Endodermal cell (in vitro differentiated cells): ENCODE measurements at regions not wholly inside any gene's neighbourhood (a gene's known extent, or its start where the extent isn't known, plus 50 kb on each side); places are given as distances from the start of the nearest gene placed in this dataset.

Experiments
- DNase-seq: peaks from one replicate; pipeline ENCODE4 v3.0.0-alpha.2; 2017
- H3K27ac ChIP-seq: 2 replicates; pipeline ENCODE4 v1.5.1; 2013; ENCODE audit warnings: mild to moderate bottlenecking, low read depth, low read length, moderate library complexity
- H3K27me3 ChIP-seq: 2 replicates; pipeline ENCODE4 v1.6.1; 2013; ENCODE audit warnings: mild to moderate bottlenecking, low read length, moderate library complexity; ENCODE audit not compliant: insufficient read depth, control insufficient read depth, poor library complexity, severe bottlenecking
- H3K36me3 ChIP-seq: 2 replicates; pipeline ENCODE4 v1.7.0; 2013; ENCODE audit warnings: mild to moderate bottlenecking, low read length, moderate library complexity; ENCODE audit not compliant: control insufficient read depth, insufficient read depth
- H3K4me1 ChIP-seq: one replicate; pipeline ENCODE4 v1.7.0; 2013; ENCODE audit warnings: low read length; ENCODE audit not compliant: control insufficient read depth, insufficient read depth
- H3K4me3 ChIP-seq: 2 replicates; pipeline ENCODE4 v1.5.1; 2013; ENCODE audit warnings: mild to moderate bottlenecking, low read length, moderate library complexity
- H3K9ac ChIP-seq: 2 replicates; pipeline ENCODE4 v1.6.1; 2013; ENCODE audit warnings: mild to moderate bottlenecking, low read length, moderate library complexity; ENCODE audit not compliant: poor library complexity, severe bottlenecking; ENCODE audit errors: extremely low read depth
- H3K9me3 ChIP-seq: 2 replicates; pipeline ENCODE4 v1.6.1; 2013; ENCODE audit warnings: mild to moderate bottlenecking, low read length, moderate library complexity; ENCODE audit not compliant: control insufficient read depth
- H3K27ac Mint-ChIP-seq: 2 replicates; pipeline ENCODE4 v1.8.0; 2020; ENCODE audit warnings: mixed read lengths
- H3K27me3 Mint-ChIP-seq: 2 replicates; pipeline ENCODE4 v1.8.0; 2021; ENCODE audit warnings: mild to moderate bottlenecking, mixed read lengths; ENCODE audit not compliant: insufficient read depth
- H3K36me3 Mint-ChIP-seq: 2 replicates; pipeline ENCODE4 v1.8.0; 2020; ENCODE audit warnings: low read depth, mixed read lengths
- H3K4me1 Mint-ChIP-seq: 2 replicates; pipeline ENCODE4 v1.8.0; 2020; ENCODE audit warnings: mixed read lengths
- H3K4me3 Mint-ChIP-seq: 2 replicates; pipeline ENCODE4 v1.8.0; 2020; ENCODE audit warnings: mild to moderate bottlenecking, moderate library complexity, mixed read lengths
- H3K9me3 Mint-ChIP-seq: 2 replicates; pipeline ENCODE4 v1.8.0; 2020; ENCODE audit warnings: mild to moderate bottlenecking, mixed read lengths
- CTCF ChIP-seq: fragments of 200-600 bp; sonication (generic); conservative IDR thresholded peaks from 2 replicates; pipeline ENCODE4 v1.5.0; 2021; ENCODE audit warnings: antibody characterized with exemption, mild to moderate bottlenecking
- WGBS, 2 experiments: methylation state at CpG; one replicate each; pipeline versions ENCODE4 v1.1.5 to v1.1.7; 2013; ENCODE audit warnings: missing lambda C conversion rate in 2 of 2, mixed read lengths in 1 of 2; ENCODE audit not compliant: insufficient coverage in 1 of 2, insufficient read length in 1 of 2; 5-methylcytosine and 5-hydroxymethylcytosine counted together

GRCh38 chr3:166187237-166187636, 350.0 kb upstream of the BCHE start:
- peaks cover 20% of the 10 kb centered on the region for H3K4me1 Mint-ChIP-seq
- Histone ChIP-seq H3K27me3 (no peaks in the 10 kb centered on the region), H3K9ac (no peak overlapping the region), H3K36me3 (no peaks in the 10 kb centered on the region), H3K4me3 (no peak overlapping the region), H3K9me3 (no peaks in the 10 kb centered on the region), H3K27ac (no peak overlapping the region), H3K4me1 (peaks cover 14% of the 10 kb centered on the region)
- H3K27me3 Mint-ChIP-seq, result peaks cover 4% of the 10 kb centered on the region
- 69% methylated on average over 1 of the region's 1 CpG; no CpG with 5 or more reads in 1 of the 2 experiments for WGBS, 2 experiments
- no peaks in the 10 kb centered on the region for H3K9me3 Mint-ChIP-seq
- DNase-seq, result peak; percentile 49
- H3K27ac Mint-ChIP-seq, result no peak overlapping the region
- TF ChIP-seq CTCF, result no peak
- H3K36me3 Mint-ChIP-seq, result no peaks in the 10 kb centered on the region
- no peak overlapping the region for H3K4me3 Mint-ChIP-seq

GRCh38 chr3:166186003-166186402, 348.8 kb upstream of the BCHE start:
- no peaks in the 10 kb centered on the region for H3K9me3 ChIP-seq
- Mint-ChIP-seq H3K9me3 (no peaks in the 10 kb centered on the region), H3K36me3 (no peaks in the 10 kb centered on the region), H3K27me3 (peaks cover 6% of the 10 kb centered on the region), H3K27ac (no peak overlapping the region), H3K4me1 (peaks cover 16% of the 10 kb centered on the region), H3K4me3 (no peak overlapping the region)
- H3K4me3 ChIP-seq, result no peak overlapping the region
- DNase-seq, result no peak
- no peak for TF ChIP-seq CTCF
- peaks cover 12% of the 10 kb centered on the region for H3K4me1 ChIP-seq
- H3K27ac ChIP-seq, result no peak overlapping the region
- H3K9ac ChIP-seq, result no peak overlapping the region
- no peaks in the 10 kb centered on the region for H3K36me3 ChIP-seq
- no peaks in the 10 kb centered on the region for H3K27me3 ChIP-seq

GRCh38 chr3:166177130-166177529, 339.9 kb upstream of the BCHE start:
- Histone ChIP-seq H3K27ac (no peak overlapping the region), H3K4me1 (no peaks in the 10 kb centered on the region), H3K9me3 (no peaks in the 10 kb centered on the region), H3K36me3 (no peaks in the 10 kb centered on the region), H3K4me3 (no peak overlapping the region), H3K9ac (no peak overlapping the region), H3K27me3 (no peaks in the 10 kb centered on the region)
- no peaks in the 10 kb centered on the region for H3K4me1 Mint-ChIP-seq
- peaks cover 2% of the 10 kb centered on the region for H3K27me3 Mint-ChIP-seq
- no peaks in the 10 kb centered on the region for H3K9me3 Mint-ChIP-seq
- H3K4me3 Mint-ChIP-seq, result no peak overlapping the region
- 95 to 100% methylated on average over 1 of the region's 1 CpG for WGBS, 2 experiments
- H3K36me3 Mint-ChIP-seq, result no peaks in the 10 kb centered on the region
- no peak overlapping the region for H3K27ac Mint-ChIP-seq
- TF ChIP-seq CTCF, result no peak
- peak; percentile 38 for DNase-seq
